IMR-90 (cell line): ENCODE measurements at regions not wholly inside any gene's neighbourhood (a gene's known extent, or its start where the extent isn't known, plus 50 kb on each side); places are given as distances from the start of the nearest gene placed in this dataset.

Source experiments
- ATAC-seq: fragments of 200-7000 bp; cut with Tn5 transposase; 2 replicates; pipeline ENCODE4 v1.9.1; 2020; ENCODE audit warnings: low read depth, mild to moderate bottlenecking, moderate library complexity
- BruUV-seq: library from RNA; stranded (reverse); fragments of 400-500 nt; replicated peaks from 2 replicates; lab custom pipeline; 2021; lab: Mats Ljungman, UMichigan
- CTCF ChIA-PET: fragments of 300-600 bp; formaldehyde crosslinking; extraction: SDS; loops from one replicate; lab custom pipeline; 2021; ENCODE audit warnings: antibody characterized with exemption; lab: Yijun Ruan, JAX
- POLR2A ChIA-PET: fragments of 300-600 bp; sonication (Branson Sonifier 250); formaldehyde crosslinking; loops from one replicate; lab custom pipeline; 2022; ENCODE audit warnings: antibody characterized with exemption; ENCODE audit not compliant: unreplicated experiment; lab: Charles Lee
- DNase-seq: peaks from one replicate; pipeline ENCODE4 v3.0.0; 2013
- H2AFZ ChIP-seq: replicated peaks from 2 replicates; pipeline ENCODE3; 2013; ENCODE audit warnings: low read length, mild to moderate bottlenecking; ENCODE audit not compliant: poor library complexity
- H2AK5ac ChIP-seq: 2 replicates; pipeline ENCODE4 v1.6.1; 2013; ENCODE audit warnings: low read depth, low read length, inconsistent platforms
- H2AK9ac ChIP-seq: replicated peaks from 2 replicates; pipeline ENCODE3; 2013; ENCODE audit warnings: mild to moderate bottlenecking, low read depth, low read length, moderate library complexity; ENCODE audit not compliant: poor library complexity
- H2BK120ac ChIP-seq: 2 replicates; pipeline ENCODE4 v1.6.1; 2013; ENCODE audit warnings: low read depth, low read length, inconsistent platforms
- H2BK15ac ChIP-seq: 3 replicates; pipeline ENCODE4 v1.6.1; 2013; ENCODE audit warnings: low read depth, low read length, inconsistent platforms
- H2BK20ac ChIP-seq: 2 replicates; pipeline ENCODE4 v1.6.1; 2013; ENCODE audit warnings: low read depth, mild to moderate bottlenecking, inconsistent platforms, low read length, moderate library complexity
- H2BK5ac ChIP-seq: 2 replicates; pipeline ENCODE4 v1.6.1; 2013; ENCODE audit warnings: mild to moderate bottlenecking, low read depth, low read length, inconsistent platforms; ENCODE audit not compliant: poor library complexity, severe bottlenecking
- H3K14ac ChIP-seq: replicated peaks from 2 replicates; pipeline ENCODE4 v1.6.1; 2013; ENCODE audit warnings: low read depth, low read length, inconsistent platforms
- H3K18ac ChIP-seq: 2 replicates; pipeline ENCODE4 v1.6.1; 2013; ENCODE audit warnings: low read depth, low read length, control low read depth
- H3K23ac ChIP-seq: 2 replicates; pipeline ENCODE4 v1.6.1; 2013; ENCODE audit warnings: low read depth, low read length, inconsistent platforms
- H3K27ac ChIP-seq: 2 replicates; pipeline ENCODE4 v1.5.1; 2013; ENCODE audit warnings: mild to moderate bottlenecking, control low read depth, low read length; ENCODE audit not compliant: insufficient read depth
- H3K27me3 ChIP-seq: 2 replicates; pipeline ENCODE4 v1.6.1; 2013; ENCODE audit warnings: low read length; ENCODE audit not compliant: control insufficient read depth, insufficient read depth
- H3K36me3 ChIP-seq: 2 replicates; pipeline ENCODE4 v1.6.1; 2013; ENCODE audit warnings: low read length, mixed read lengths; ENCODE audit not compliant: control insufficient read depth, insufficient read depth
- H3K4ac ChIP-seq: 2 replicates; pipeline ENCODE4 v1.6.1; 2013; ENCODE audit warnings: low read depth, low read length, inconsistent platforms
- H3K4me1 ChIP-seq: 2 replicates; pipeline ENCODE4 v1.6.1; 2013; ENCODE audit warnings: low read length, mixed read lengths; ENCODE audit not compliant: control insufficient read depth, insufficient read depth
- H3K4me2 ChIP-seq: 2 replicates; pipeline ENCODE4 v1.6.1; 2013; ENCODE audit warnings: low read depth, mild to moderate bottlenecking, control low read depth, low read length, moderate library complexity
- H3K4me3 ChIP-seq: 2 replicates; pipeline ENCODE4 v1.5.1; 2013; ENCODE audit warnings: low read depth, mild to moderate bottlenecking, control low read depth, low read length, moderate library complexity; ENCODE audit not compliant: insufficient read depth
- H3K56ac ChIP-seq: 2 replicates; pipeline ENCODE4 v1.6.1; 2013; ENCODE audit warnings: low read length, inconsistent platforms; ENCODE audit not compliant: insufficient read depth; ENCODE audit errors: extremely low read depth
- H3K79me1 ChIP-seq, 2 experiments: 2 replicates each; pipeline ENCODE4 v1.6.1; 2013; ENCODE audit warnings: low read length in 2 of 2, inconsistent platforms in 1 of 2, low read depth in 1 of 2
- H3K9ac ChIP-seq: 2 replicates; pipeline ENCODE4 v1.6.1; 2013; ENCODE audit warnings: low read depth, low read length, control low read depth
- H3K9me1 ChIP-seq: 2 replicates; pipeline ENCODE4 v1.6.1; 2013; ENCODE audit warnings: low read length, inconsistent platforms; ENCODE audit not compliant: insufficient read depth
- H3K9me3 ChIP-seq: 2 replicates; pipeline ENCODE4 v1.6.1; 2013; ENCODE audit warnings: low read length; ENCODE audit not compliant: control insufficient read depth, insufficient read depth
- H4K20me1 ChIP-seq: 2 replicates; pipeline ENCODE4 v1.6.1; 2013; ENCODE audit warnings: low read length, inconsistent platforms; ENCODE audit not compliant: insufficient read depth
- H4K5ac ChIP-seq: 2 replicates; pipeline ENCODE4 v1.6.1; 2013; ENCODE audit warnings: mild to moderate bottlenecking, low read depth, low read length, control low read depth
- H4K8ac ChIP-seq, 2 experiments: 2 replicates each; pipeline ENCODE4 v1.6.1; 2013; ENCODE audit warnings: low read depth in 2 of 2, low read length in 2 of 2, control low read depth in 1 of 2, inconsistent platforms in 1 of 2
- H4K91ac ChIP-seq: 2 replicates; pipeline ENCODE4 v1.6.1; 2013; ENCODE audit warnings: low read depth, low read length, inconsistent platforms; ENCODE audit not compliant: insufficient read depth
- BHLHE40 ChIP-seq: fragments of 150-350 bp; IDR thresholded peaks from 2 replicates; pipeline ENCODE4 v1.6.1; 2016; ENCODE audit warnings: mild to moderate bottlenecking, low read depth, low read length
- CEBPB ChIP-seq: IDR thresholded peaks from 2 replicates; pipeline ENCODE4 v1.6.1; 2012; ENCODE audit warnings: low read depth, low read length, improper control_type of control experiment
- ELK1 ChIP-seq: fragments of 150-350 bp; IDR thresholded peaks from 2 replicates; pipeline ENCODE4 v1.6.1; 2016; ENCODE audit warnings: low read depth, mild to moderate bottlenecking, low read length, moderate library complexity, borderline replicate concordance
- FOS ChIP-seq: fragments of 150-350 bp; IDR thresholded peaks from 2 replicates; pipeline ENCODE4 v1.6.1; 2016; ENCODE audit warnings: low read depth, low read length
- MAFK ChIP-seq: IDR thresholded peaks from 2 replicates; pipeline ENCODE4 v1.6.1; 2012; ENCODE audit warnings: low read depth, low read length, improper control_type of control experiment
- MAZ ChIP-seq: IDR thresholded peaks from 2 replicates; pipeline ENCODE4 v1.6.1; 2012; ENCODE audit warnings: low read depth, mild to moderate bottlenecking, low read length, improper control_type of control experiment, moderate library complexity, borderline replicate concordance
- MXI1 ChIP-seq: IDR thresholded peaks from 2 replicates; pipeline ENCODE4 v1.6.1; 2012; ENCODE audit warnings: low read depth, mild to moderate bottlenecking, low read length, moderate library complexity, borderline replicate concordance
- NFE2L2 ChIP-seq: fragments of 150-350 bp; IDR thresholded peaks from 2 replicates; pipeline ENCODE4 v1.6.1; 2016; ENCODE audit warnings: low read depth, mild to moderate bottlenecking, low read length
- RAD21 ChIP-seq: IDR thresholded peaks from 2 replicates; pipeline ENCODE4 v1.6.1; 2012; ENCODE audit warnings: low read length, improper control_type of control experiment
- RCOR1 ChIP-seq: IDR thresholded peaks from 2 replicates; pipeline ENCODE4 v1.6.1; 2012; ENCODE audit warnings: mild to moderate bottlenecking, low read length, improper control_type of control experiment; ENCODE audit not compliant: insufficient replicate concordance
- SMC3 ChIP-seq: fragments of 150-350 bp; IDR thresholded peaks from 2 replicates; pipeline ENCODE4 v1.6.1; 2016; ENCODE audit warnings: low read depth, mild to moderate bottlenecking, antibody characterized with exemption, low read length, moderate library complexity
- WGBS, 2 experiments: methylation state at CpG; one replicate each; pipeline versions ENCODE4 v1.1.5 to v1.1.7; 2013; ENCODE audit warnings: missing lambda C conversion rate in 2 of 2; ENCODE audit not compliant: insufficient read length in 1 of 2; ENCODE audit errors: extremely low coverage in 2 of 2; 5-methylcytosine and 5-hydroxymethylcytosine counted together
- dilution Hi-C: fragments of 300-500 bp; cut with HindIII; formaldehyde crosslinking; loops from one replicate; pipeline ENCODE4 v1.14.3; 2018; ENCODE audit warnings: low sequenced_read_pairs; ENCODE audit not compliant: unreplicated experiment
- in situ Hi-C: fragments of 300-500 bp; cut with MboI; formaldehyde crosslinking; loops from 3 replicates; pipeline ENCODE4 v1.14.3; 2019; ENCODE audit warnings: low sequenced_read_pairs, inconsistent platforms, mixed read lengths
- intact Hi-C: fragments of 100-400 bp; cut with micrococcal nuclease; formaldehyde crosslinking; loops from 2 replicates; pipeline ENCODE4 v1.10.0; 2022
- TF ChIP-seq, protein P1 (sequence below): conservative IDR thresholded peaks from 2 replicates; pipeline ENCODE4 v1.5.1; 2012; ENCODE audit warnings: mild to moderate bottlenecking, low read depth, low read length, improper control_type of control experiment
- TF ChIP-seq, protein P2 (sequence below): fragments of 150-350 bp; IDR thresholded peaks from 2 replicates; pipeline ENCODE4 v1.6.1; 2017; ENCODE audit warnings: mild to moderate bottlenecking, antibody characterized with exemption, low read length, low read depth

DNA sequence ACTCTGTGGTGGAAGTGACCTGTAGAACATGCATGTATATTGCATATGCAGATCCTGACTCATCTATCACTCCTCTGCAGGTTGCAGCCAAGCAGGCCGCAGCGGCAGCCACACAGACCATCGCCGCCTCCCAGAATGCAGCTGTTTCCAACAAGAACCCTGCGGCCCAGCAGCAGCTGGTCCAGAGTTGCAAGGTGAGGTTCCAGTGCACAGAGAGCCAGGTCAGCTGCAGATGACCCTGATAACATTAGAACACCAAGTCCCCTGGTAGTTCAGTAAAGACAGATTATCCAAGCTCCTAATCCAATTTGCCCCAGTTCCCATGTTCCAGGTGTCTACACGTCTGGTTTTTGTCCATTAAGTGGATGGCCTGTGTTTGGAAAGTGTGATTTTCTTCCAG lies 325.1 kb upstream of the TPM1 start:
- Histone ChIP-seq H2BK120ac (no peak overlapping the region), H3K18ac (no peak overlapping the region), H4K5ac (no peak overlapping the region), H3K9me1 (peaks cover 11% of the 10 kb centered on the region), H2BK20ac (no peak overlapping the region), H2AK5ac (no peak overlapping the region), H4K20me1 (no peaks in the 10 kb centered on the region; the same call in 1 of the 2 replicates), H3K79me1 (no peaks in the 10 kb centered on the region), H3K14ac (no peak overlapping the region), H2AFZ (no peak overlapping the region), H3K4ac (no peak overlapping the region), H3K27me3 (no peaks in the 10 kb centered on the region), H3K23ac (no peak overlapping the region), H3K4me1 (peaks cover 8% of the 10 kb centered on the region), H3K56ac (no peak overlapping the region), H3K27ac (no peak overlapping the region), H4K91ac (no peak overlapping the region), H2BK15ac (no peak overlapping the region), H4K8ac (no peak overlapping the region), H3K9ac (no peak overlapping the region), H3K9me3 (no peaks in the 10 kb centered on the region), H3K4me2 (no peak overlapping the region), H2AK9ac (no peak overlapping the region), H3K4me3 (no peak overlapping the region), H2BK5ac (no peak overlapping the region), H3K36me3 (peaks cover 36% of the 10 kb centered on the region)
- in situ Hi-C loops: no loop called here
- TF ChIP-seq RAD21 (no peak), BHLHE40 (no peak), SMC3 (no peak), FOS (no peak), MAZ (no peak), RCOR1 (no peak), ELK1 (no peak), MXI1 (no peak), MAFK (no peak), NFE2L2 (no peak), CEBPB (no peak)
- TF ChIP-seq, protein P1, sequence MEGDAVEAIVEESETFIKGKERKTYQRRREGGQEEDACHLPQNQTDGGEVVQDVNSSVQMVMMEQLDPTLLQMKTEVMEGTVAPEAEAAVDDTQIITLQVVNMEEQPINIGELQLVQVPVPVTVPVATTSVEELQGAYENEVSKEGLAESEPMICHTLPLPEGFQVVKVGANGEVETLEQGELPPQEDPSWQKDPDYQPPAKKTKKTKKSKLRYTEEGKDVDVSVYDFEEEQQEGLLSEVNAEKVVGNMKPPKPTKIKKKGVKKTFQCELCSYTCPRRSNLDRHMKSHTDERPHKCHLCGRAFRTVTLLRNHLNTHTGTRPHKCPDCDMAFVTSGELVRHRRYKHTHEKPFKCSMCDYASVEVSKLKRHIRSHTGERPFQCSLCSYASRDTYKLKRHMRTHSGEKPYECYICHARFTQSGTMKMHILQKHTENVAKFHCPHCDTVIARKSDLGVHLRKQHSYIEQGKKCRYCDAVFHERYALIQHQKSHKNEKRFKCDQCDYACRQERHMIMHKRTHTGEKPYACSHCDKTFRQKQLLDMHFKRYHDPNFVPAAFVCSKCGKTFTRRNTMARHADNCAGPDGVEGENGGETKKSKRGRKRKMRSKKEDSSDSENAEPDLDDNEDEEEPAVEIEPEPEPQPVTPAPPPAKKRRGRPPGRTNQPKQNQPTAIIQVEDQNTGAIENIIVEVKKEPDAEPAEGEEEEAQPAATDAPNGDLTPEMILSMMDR: no peak
- TF ChIP-seq, protein P2, sequence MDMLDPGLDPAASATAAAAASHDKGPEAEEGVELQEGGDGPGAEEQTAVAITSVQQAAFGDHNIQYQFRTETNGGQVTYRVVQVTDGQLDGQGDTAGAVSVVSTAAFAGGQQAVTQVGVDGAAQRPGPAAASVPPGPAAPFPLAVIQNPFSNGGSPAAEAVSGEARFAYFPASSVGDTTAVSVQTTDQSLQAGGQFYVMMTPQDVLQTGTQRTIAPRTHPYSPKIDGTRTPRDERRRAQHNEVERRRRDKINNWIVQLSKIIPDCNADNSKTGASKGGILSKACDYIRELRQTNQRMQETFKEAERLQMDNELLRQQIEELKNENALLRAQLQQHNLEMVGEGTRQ: no peak
- WGBS, 2 experiments: no CpG with 5 or more reads among the region's 6 CpGs
- POLR2A ChIA-PET: no interaction called here
- CTCF ChIA-PET: no interaction called here
- intact Hi-C loops: no loop called here
- DNase-seq (no peak), ATAC-seq (no peak)
- BruUV-seq: no TSS peak
- dilution Hi-C loops: no loop called here
